SK-N-SH (cell line): ENCODE measurements at regions not wholly inside any gene's neighbourhood (a gene's known extent, or its start where the extent isn't known, plus 50 kb on each side); places are given as distances from the start of the nearest gene placed in this dataset.

Experiments
- CHD2 ChIP-seq: fragments of 150-350 bp; IDR thresholded peaks from 2 replicates; pipeline ENCODE4 v1.6.1; 2018; ENCODE audit warnings: low read length; ENCODE audit not compliant: partially characterized antibody
- CTCF ChIP-seq: fragments of 200-600 bp; sonication (generic); IDR thresholded peaks from 2 replicates; pipeline ENCODE4 v1.6.1; 2017; ENCODE audit warnings: antibody characterized with exemption, mild to moderate bottlenecking, moderate library complexity
- EZH2phosphoT487 ChIP-seq: fragments of 200-600 bp; sonication (generic); IDR thresholded peaks from 2 replicates; pipeline ENCODE4 v1.6.1; 2017; ENCODE audit warnings: low read depth, mixed run types, mild to moderate bottlenecking, antibody characterized with exemption, moderate library complexity, borderline replicate concordance
- FOXJ3 ChIP-seq: sonication (generic); formaldehyde crosslinking; IDR thresholded peaks from 2 replicates; pipeline ENCODE4 v1.5.1; 2020; ENCODE audit warnings: mild to moderate bottlenecking, missing genetic modification reagents
- GABPA ChIP-seq: IDR thresholded peaks from 2 replicates; pipeline ENCODE4 v1.4.0; 2012; ENCODE audit warnings: low read depth, mild to moderate bottlenecking
- JUND ChIP-seq: IDR thresholded peaks from 2 replicates; pipeline ENCODE4 v1.4.0; 2012
- MXI1 ChIP-seq: IDR thresholded peaks from 2 replicates; pipeline ENCODE4 v1.6.1; 2012; ENCODE audit warnings: mild to moderate bottlenecking, low read depth, low read length, improper control_type of control experiment
- TAF1 ChIP-seq: IDR thresholded peaks from 2 replicates; pipeline ENCODE4 v1.6.1; 2012; ENCODE audit warnings: low read depth, mild to moderate bottlenecking, low read length, moderate library complexity, borderline replicate concordance
- ZBTB33 ChIP-seq: IDR thresholded peaks from 2 replicates; pipeline ENCODE4 v1.4.0; 2012; ENCODE audit warnings: low read depth, borderline replicate concordance

GRCh38 chr9:82475584-82476301, 487.2 kb downstream of the SPATA31D1 start:
- TF ChIP-seq TAF1 (no peak), JUND (no peak), CTCF (no peak), FOXJ3 (CRISPR knock-in tag) (no peak), MXI1 (no peak), EZH2phosphoT487 (no peak), CHD2 (no peak), GABPA (no peak), ZBTB33 (no peak)
